GM13977 (cell line): ENCODE measurements at regions not wholly inside any gene's neighbourhood (a gene's known extent, or its start where the extent isn't known, plus 50 kb on each side); places are given as distances from the start of the nearest gene placed in this dataset.

Source experiments
- DNase-seq: peaks from one replicate; pipeline ENCODE4 v3.0.0; 2012; ENCODE audit warnings: low spot score
- in situ Hi-C: fragments of 300-500 bp; cut with MboI; formaldehyde crosslinking; loops from one replicate; pipeline ENCODE4 v1.12.0; 2022; ENCODE audit warnings: low sequenced_read_pairs, low pct_unique_long_range_greater_than_20kb, mixed read lengths, inconsistent platforms; ENCODE audit not compliant: unreplicated experiment
- TF ChIP-seq, protein P1 (sequence below): IDR thresholded peaks from 2 replicates; pipeline ENCODE4 v1.5.1; 2012; ENCODE audit warnings: mild to moderate bottlenecking, control low read depth; ENCODE audit not compliant: insufficient read depth; ENCODE audit errors: extremely low read depth, missing control alignments

DNA sequence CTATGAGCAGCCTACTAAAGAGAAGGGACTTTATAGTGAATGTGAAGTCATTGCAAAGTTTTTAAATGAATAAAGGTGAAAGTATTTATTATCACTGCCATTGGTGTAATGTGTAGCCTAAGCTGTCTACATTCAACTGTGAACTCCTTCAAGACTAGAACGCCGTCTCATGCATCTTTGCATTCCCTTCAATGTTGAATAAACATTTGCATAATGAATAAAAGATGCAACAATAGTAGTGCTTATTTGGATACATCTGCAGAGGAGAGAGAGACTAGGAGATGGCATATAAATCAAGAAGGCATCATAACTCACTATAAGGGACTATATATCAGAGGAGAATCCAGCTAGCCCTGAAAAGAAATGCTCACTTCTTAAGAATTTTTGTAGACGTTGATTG lies 1623.8 kb upstream of the TENM3 start:
- TF ChIP-seq, protein P1, sequence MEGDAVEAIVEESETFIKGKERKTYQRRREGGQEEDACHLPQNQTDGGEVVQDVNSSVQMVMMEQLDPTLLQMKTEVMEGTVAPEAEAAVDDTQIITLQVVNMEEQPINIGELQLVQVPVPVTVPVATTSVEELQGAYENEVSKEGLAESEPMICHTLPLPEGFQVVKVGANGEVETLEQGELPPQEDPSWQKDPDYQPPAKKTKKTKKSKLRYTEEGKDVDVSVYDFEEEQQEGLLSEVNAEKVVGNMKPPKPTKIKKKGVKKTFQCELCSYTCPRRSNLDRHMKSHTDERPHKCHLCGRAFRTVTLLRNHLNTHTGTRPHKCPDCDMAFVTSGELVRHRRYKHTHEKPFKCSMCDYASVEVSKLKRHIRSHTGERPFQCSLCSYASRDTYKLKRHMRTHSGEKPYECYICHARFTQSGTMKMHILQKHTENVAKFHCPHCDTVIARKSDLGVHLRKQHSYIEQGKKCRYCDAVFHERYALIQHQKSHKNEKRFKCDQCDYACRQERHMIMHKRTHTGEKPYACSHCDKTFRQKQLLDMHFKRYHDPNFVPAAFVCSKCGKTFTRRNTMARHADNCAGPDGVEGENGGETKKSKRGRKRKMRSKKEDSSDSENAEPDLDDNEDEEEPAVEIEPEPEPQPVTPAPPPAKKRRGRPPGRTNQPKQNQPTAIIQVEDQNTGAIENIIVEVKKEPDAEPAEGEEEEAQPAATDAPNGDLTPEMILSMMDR: no peak
- in situ Hi-C loops: no loop called here
- DNase-seq: no peak

DNA sequence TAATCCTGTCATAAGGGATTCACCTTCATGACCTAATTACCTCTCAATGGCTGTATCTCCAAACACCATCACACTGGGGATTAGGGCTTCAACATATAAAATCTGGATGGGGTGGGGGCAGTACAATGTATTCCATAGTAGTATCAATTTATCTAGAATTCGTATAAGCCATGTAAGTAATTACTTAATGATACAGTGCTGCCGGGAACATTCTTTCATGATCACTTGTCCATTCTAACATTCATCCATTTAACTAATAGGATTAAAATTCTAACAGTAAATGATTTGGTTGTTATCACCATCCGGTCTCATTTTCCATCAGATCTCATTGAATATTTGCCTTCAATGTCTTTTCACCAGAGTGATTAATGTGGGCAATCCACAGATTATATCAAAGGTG lies 1620.9 kb upstream of the TENM3 start:
- in situ Hi-C loops: no loop called here
- TF ChIP-seq, protein P1: no peak

DNA sequence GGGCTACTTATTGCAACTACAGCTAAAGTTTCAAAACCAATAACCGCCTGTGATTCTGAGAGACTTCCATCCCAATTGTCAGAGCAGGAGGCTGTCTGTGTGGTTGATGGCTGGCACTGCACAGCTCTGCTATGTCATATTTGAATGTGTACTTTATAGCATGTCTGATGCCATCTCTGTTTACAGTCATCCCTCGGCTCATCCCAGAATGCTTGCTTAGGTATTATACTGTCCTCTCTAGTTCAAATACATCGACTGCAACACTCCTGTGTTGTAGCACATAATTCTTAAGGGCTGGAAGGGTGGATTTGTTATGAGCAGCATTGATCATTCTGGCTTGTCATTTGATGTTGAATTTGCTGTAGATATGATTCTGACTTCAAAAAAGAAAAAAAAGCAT lies 1617.5 kb upstream of the TENM3 start:
- no peak for DNase-seq
- TF ChIP-seq, protein P1: no peak
- in situ Hi-C loops: no loop called here

More for the DNA sequence above, 1620.9 kb upstream of the TENM3 start:
- no peak for DNase-seq

DNA sequence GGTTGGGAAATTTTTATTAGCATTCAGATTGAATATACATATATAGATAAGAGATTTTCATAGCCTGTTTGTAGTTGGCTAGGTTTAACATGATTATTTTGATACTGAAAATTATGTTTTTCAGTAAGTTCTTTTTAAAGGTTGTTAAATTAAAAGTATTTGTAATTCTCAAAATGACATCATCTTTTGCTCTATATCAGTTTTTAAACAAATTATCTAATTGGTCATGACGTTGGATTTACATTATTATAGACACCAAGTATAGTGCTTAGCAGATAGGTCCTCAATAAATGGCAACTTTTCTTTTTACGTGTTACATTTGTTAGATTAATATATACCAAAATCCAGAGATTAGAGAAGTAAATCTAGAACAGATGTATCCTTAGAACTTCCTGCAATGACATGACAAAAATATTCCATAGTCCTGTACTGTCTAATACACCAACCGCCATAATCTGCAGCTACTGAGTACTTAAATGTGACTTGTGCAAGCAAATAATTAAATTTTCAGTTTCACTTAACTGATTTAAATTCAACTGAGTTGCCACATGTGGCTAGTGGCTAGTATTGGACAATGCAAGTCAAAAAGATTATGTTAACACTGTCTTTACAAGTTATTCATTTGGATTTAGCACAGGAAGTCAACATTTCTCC lies 1613.1 kb upstream of the TENM3 start:
- in situ Hi-C loops: no loop called here
- TF ChIP-seq, protein P1: no peak
- DNase-seq: no peak

DNA sequence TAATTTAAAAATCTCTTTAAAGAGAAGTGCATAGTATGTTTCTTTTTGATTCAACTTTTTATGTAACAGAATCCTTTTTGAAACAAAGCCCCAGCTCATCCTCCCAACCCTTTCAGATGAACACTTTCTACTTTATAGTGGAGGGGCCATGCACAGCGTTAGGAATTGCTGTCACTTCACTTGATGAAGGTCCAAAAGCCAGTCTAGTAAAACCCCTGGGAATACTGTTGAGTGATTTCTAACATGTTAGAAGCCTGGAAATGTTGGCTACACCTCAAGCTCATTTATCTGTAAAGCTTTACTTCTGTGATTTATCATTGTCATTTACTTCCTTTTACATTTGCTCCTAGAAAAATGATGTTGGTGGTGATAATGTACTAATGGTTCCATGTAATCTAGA lies 1608.9 kb upstream of the TENM3 start:
- no peak for DNase-seq
- in situ Hi-C loops: no loop called here

DNA sequence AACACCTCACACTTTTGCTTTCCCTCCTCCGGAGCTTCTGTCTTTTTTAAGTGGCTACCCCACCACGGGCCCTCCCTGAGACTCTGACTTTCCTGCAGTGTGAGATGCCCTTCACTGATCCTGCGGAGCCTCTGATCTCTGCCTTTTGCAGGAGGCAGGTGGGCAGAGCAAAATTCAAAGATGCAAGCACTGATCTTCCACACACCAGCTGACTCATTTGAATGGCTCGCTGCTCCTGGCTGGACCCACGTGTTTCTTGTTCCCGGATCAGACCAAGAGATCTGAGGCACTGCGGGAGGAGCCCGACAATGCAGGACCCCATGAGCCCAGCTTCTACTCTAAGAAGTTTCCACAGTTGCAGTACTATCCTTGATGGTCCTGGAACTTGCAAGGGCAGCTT lies 1607.9 kb upstream of the TENM3 start:
- TF ChIP-seq, protein P1: no peak
- in situ Hi-C loops: no loop called here
- no peak for DNase-seq

More for the DNA sequence above, 1608.9 kb upstream of the TENM3 start:
- TF ChIP-seq, protein P1: no peak
